Bronchial epithelial cell (primary cell): ENCODE measurements at regions not wholly inside any gene's neighbourhood (a gene's known extent, or its start where the extent isn't known, plus 50 kb on each side); places are given as distances from the start of the nearest gene placed in this dataset.

Experiments
- DNase-seq: peaks from one replicate; pipeline ENCODE4 v3.0.0-alpha.2; 2010; ENCODE audit warnings: low read depth
- FAIRE-seq: peaks from 2 replicates; lab custom pipeline; 2011; peaks lifted over from hg19 to GRCh38; lab: Jason Lieb, UNC
- H3K27me3 ChIP-seq: 2 replicates; pipeline ENCODE4 v1.5.1; 2011; ENCODE audit warnings: low read length; ENCODE audit not compliant: control insufficient read depth, insufficient read depth
- H3K36me3 ChIP-seq: 2 replicates; pipeline ENCODE4 v1.5.1; 2011; ENCODE audit warnings: low read length; ENCODE audit not compliant: control insufficient read depth, insufficient read depth
- H3K4me3 ChIP-seq: 2 replicates; pipeline ENCODE4 v1.5.1; 2011; ENCODE audit warnings: mild to moderate bottlenecking, low read depth, low read length, control low read depth
- CTCF ChIP-seq: IDR thresholded peaks from 2 replicates; pipeline ENCODE4 v1.5.1; 2011; ENCODE audit warnings: mild to moderate bottlenecking, moderate library complexity, low read length, control low read depth, inconsistent platforms; ENCODE audit not compliant: insufficient read depth, severe bottlenecking

GRCh38 chr3:84744130-84744529 is 214.7 kb upstream of the CADM2 start:
- H3K4me3 ChIP-seq, result no peak overlapping the region
- no peaks in the 10 kb centered on the region for H3K36me3 ChIP-seq
- TF ChIP-seq CTCF, result no peak
- no peaks in the 10 kb centered on the region for H3K27me3 ChIP-seq
- no peak for DNase-seq
- FAIRE-seq, result no peak

GRCh38 chr3:84755860-84756259 is 202.9 kb upstream of the CADM2 start:
- H3K27me3 ChIP-seq, result no peaks in the 10 kb centered on the region
- no peaks in the 10 kb centered on the region for H3K36me3 ChIP-seq
- no peak overlapping the region for H3K4me3 ChIP-seq
- DNase-seq (no peak), FAIRE-seq (no peak)
- no peak for TF ChIP-seq CTCF

- FAIRE-seq (no peak), DNase-seq (no peak)
- no peaks in the 10 kb centered on the region for H3K27me3 ChIP-seq
- no peak for TF ChIP-seq CTCF
- no peaks in the 10 kb centered on the region for H3K36me3 ChIP-seq
- H3K4me3 ChIP-seq, result no peak overlapping the region
Observed at GRCh38 chr3:84759361-84759760, 199.4 kb upstream of the CADM2 start.

- Histone ChIP-seq H3K36me3 (no peaks in the 10 kb centered on the region), H3K27me3 (no peaks in the 10 kb centered on the region), H3K4me3 (no peak overlapping the region)
- no peak for TF ChIP-seq CTCF
- DNase-seq (no peak), FAIRE-seq (no peak)
Observed at GRCh38 chr3:84772841-84773240, 185.9 kb upstream of the CADM2 start.

GRCh38 chr3:84783281-84783680 is 175.5 kb upstream of the CADM2 start:
- DNase-seq (no peak), FAIRE-seq (no peak)
- Histone ChIP-seq H3K4me3 (no peak overlapping the region), H3K27me3 (no peaks in the 10 kb centered on the region), H3K36me3 (no peaks in the 10 kb centered on the region)
- TF ChIP-seq CTCF, result no peak

- FAIRE-seq, result no peak
- no peak for DNase-seq
- H3K27me3 ChIP-seq, result no peaks in the 10 kb centered on the region
- no peak overlapping the region for H3K4me3 ChIP-seq
- TF ChIP-seq CTCF, result no peak
- H3K36me3 ChIP-seq, result no peaks in the 10 kb centered on the region
Observed at GRCh38 chr3:84789961-84790360, 168.8 kb upstream of the CADM2 start.
